ENCODE measurements at regions not wholly inside any gene's neighbourhood (a gene's known extent, or its start where the extent isn't known, plus 50 kb on each side); places are given as distances from the start of the nearest gene placed in this dataset.

GRCh38 chr3:182400838-182401237 is 392.5 kb upstream of the ATP11B start:
- H2BK12ac ChIP-seq (ENCODE audit: low read length), result no peak overlapping the region
- no peaks in the 10 kb centered on the region for H3K79me1 ChIP-seq (ENCODE audit: low read length)
- no peak overlapping the region for H3K14ac ChIP-seq (ENCODE audit: low read length)
- no peak for DNase-seq
- no peak overlapping the region for H2BK120ac ChIP-seq (ENCODE audit: insufficient read depth, low read length, poor library complexity)
- H3K27ac ChIP-seq (ENCODE audit: low read depth, low read length), result no peak overlapping the region
- H3K18ac ChIP-seq (ENCODE audit: low read length), result no peak overlapping the region
- H3K9me3 ChIP-seq (ENCODE audit: insufficient read depth, low read depth, low read length), result no peaks in the 10 kb centered on the region
- no peaks in the 10 kb centered on the region for H3K79me2 ChIP-seq (ENCODE audit: control insufficient read depth, insufficient read depth, low read length, poor library complexity)
- H4K91ac ChIP-seq (ENCODE audit: low read depth, low read length), result no peak overlapping the region
- no peaks in the 10 kb centered on the region for H3K27me3 ChIP-seq (ENCODE audit: insufficient read depth, low read length)
- H3K36me3 ChIP-seq (ENCODE audit: control insufficient read depth in 1 of 2, insufficient read depth in 2 of 2, low read length in 2 of 2), result no peaks in the 10 kb centered on the region
- H3K9ac ChIP-seq (ENCODE audit: low read length), result no peak overlapping the region
- no peak overlapping the region for H3K23ac ChIP-seq (ENCODE audit: low read length)
- H3K4ac ChIP-seq (ENCODE audit: low read depth, low read length), result no peak overlapping the region
- no peak overlapping the region for H2AFZ ChIP-seq (ENCODE audit: insufficient read depth, low read length, poor library complexity)
- H2BK5ac ChIP-seq (ENCODE audit: low read depth, low read length, poor library complexity), result no peak overlapping the region
- H2AK5ac ChIP-seq (ENCODE audit: low read length), result no peak overlapping the region
- WGBS (ENCODE audit: extremely low coverage, insufficient coverage, insufficient read length), result no CpG with 5 or more reads among the region's 2 CpGs
- H4K8ac ChIP-seq (ENCODE audit: low read depth, low read length), result no peak overlapping the region
- H3K4me1 ChIP-seq (ENCODE audit: control insufficient read depth in 1 of 2, insufficient read depth in 2 of 2, low read length in 2 of 2), result no peaks in the 10 kb centered on the region
- H3K4me3 ChIP-seq (ENCODE audit: low read depth, low read length), result no peak overlapping the region
- no peak overlapping the region for H3K4me2 ChIP-seq (ENCODE audit: low read length)
- no peak overlapping the region for H4K12ac ChIP-seq (ENCODE audit: low read depth, low read length)

GRCh38 chr3:182404031-182404430 is 389.3 kb upstream of the ATP11B start:
- H2AK5ac ChIP-seq (ENCODE audit: low read length), result no peak overlapping the region
- WGBS (ENCODE audit: extremely low coverage, insufficient coverage, insufficient read length), result no CpG with 5 or more reads among the region's 2 CpGs
- H4K91ac ChIP-seq (ENCODE audit: low read depth, low read length), result no peak overlapping the region

GRCh38 chr3:182405759-182406158 is 387.5 kb upstream of the ATP11B start:
- H3K23ac ChIP-seq (ENCODE audit: low read length), result no peak overlapping the region
- H2BK12ac ChIP-seq (ENCODE audit: low read length), result no peak overlapping the region
- WGBS (ENCODE audit: extremely low coverage, insufficient coverage, insufficient read length), result no CpG with 5 or more reads among the region's 2 CpGs
- H4K91ac ChIP-seq (ENCODE audit: low read depth, low read length), result no peak overlapping the region
- no peaks in the 10 kb centered on the region for H3K79me1 ChIP-seq (ENCODE audit: low read length)
- H4K8ac ChIP-seq (ENCODE audit: low read depth, low read length), result no peak overlapping the region
- H3K14ac ChIP-seq (ENCODE audit: low read length), result no peak overlapping the region
- H4K12ac ChIP-seq (ENCODE audit: low read depth, low read length), result no peak overlapping the region
- H3K18ac ChIP-seq (ENCODE audit: low read length), result no peak overlapping the region
- no peaks in the 10 kb centered on the region for H3K4me1 ChIP-seq (ENCODE audit: control insufficient read depth in 1 of 2, insufficient read depth in 2 of 2, low read length in 2 of 2)
- no peak overlapping the region for H2AK5ac ChIP-seq (ENCODE audit: low read length)
- H3K27me3 ChIP-seq (ENCODE audit: insufficient read depth, low read length), result no peaks in the 10 kb centered on the region
- H2BK5ac ChIP-seq (ENCODE audit: low read depth, low read length, poor library complexity), result no peak overlapping the region
- DNase-seq, result no peak
- no peak overlapping the region for H2AFZ ChIP-seq (ENCODE audit: insufficient read depth, low read length, poor library complexity)
- no peak overlapping the region for H3K4ac ChIP-seq (ENCODE audit: low read depth, low read length)
- no peaks in the 10 kb centered on the region for H3K36me3 ChIP-seq (ENCODE audit: control insufficient read depth in 1 of 2, insufficient read depth in 2 of 2, low read length in 2 of 2)
- H3K9me3 ChIP-seq (ENCODE audit: insufficient read depth, low read depth, low read length), result no peaks in the 10 kb centered on the region
- H3K79me2 ChIP-seq (ENCODE audit: control insufficient read depth, insufficient read depth, low read length, poor library complexity), result no peaks in the 10 kb centered on the region
- no peak overlapping the region for H3K4me2 ChIP-seq (ENCODE audit: low read length)
- no peak overlapping the region for H3K9ac ChIP-seq (ENCODE audit: low read length)
- H2BK120ac ChIP-seq (ENCODE audit: insufficient read depth, low read length, poor library complexity), result no peak overlapping the region
- no peak overlapping the region for H3K4me3 ChIP-seq (ENCODE audit: low read depth, low read length)
- H3K27ac ChIP-seq (ENCODE audit: low read depth, low read length), result no peak overlapping the region

More at GRCh38 chr3:182404031-182404430, 389.3 kb upstream of the ATP11B start:
- no peak overlapping the region for H3K18ac ChIP-seq (ENCODE audit: low read length)
- H3K4ac ChIP-seq (ENCODE audit: low read depth, low read length), result no peak overlapping the region
- no peaks in the 10 kb centered on the region for H3K79me1 ChIP-seq (ENCODE audit: low read length)
- no peak overlapping the region for H2BK5ac ChIP-seq (ENCODE audit: low read depth, low read length, poor library complexity)
- no peaks in the 10 kb centered on the region for H3K4me1 ChIP-seq (ENCODE audit: control insufficient read depth in 1 of 2, insufficient read depth in 2 of 2, low read length in 2 of 2)
- no peaks in the 10 kb centered on the region for H3K27me3 ChIP-seq (ENCODE audit: insufficient read depth, low read length)
- no peak overlapping the region for H3K14ac ChIP-seq (ENCODE audit: low read length)
- no peak overlapping the region for H2BK12ac ChIP-seq (ENCODE audit: low read length)
- H3K36me3 ChIP-seq (ENCODE audit: control insufficient read depth in 1 of 2, insufficient read depth in 2 of 2, low read length in 2 of 2), result no peaks in the 10 kb centered on the region
- H3K79me2 ChIP-seq (ENCODE audit: control insufficient read depth, insufficient read depth, low read length, poor library complexity), result no peaks in the 10 kb centered on the region
- no peak overlapping the region for H3K23ac ChIP-seq (ENCODE audit: low read length)
- H3K9me3 ChIP-seq (ENCODE audit: insufficient read depth, low read depth, low read length), result no peaks in the 10 kb centered on the region
- no peak overlapping the region for H3K27ac ChIP-seq (ENCODE audit: low read depth, low read length)
- no peak overlapping the region for H2AFZ ChIP-seq (ENCODE audit: insufficient read depth, low read length, poor library complexity)
- H2BK120ac ChIP-seq (ENCODE audit: insufficient read depth, low read length, poor library complexity), result no peak overlapping the region
- no peak overlapping the region for H3K4me3 ChIP-seq (ENCODE audit: low read depth, low read length)
- no peak for DNase-seq
- H4K12ac ChIP-seq (ENCODE audit: low read depth, low read length), result no peak overlapping the region
- no peak overlapping the region for H4K8ac ChIP-seq (ENCODE audit: low read depth, low read length)
- H3K9ac ChIP-seq (ENCODE audit: low read length), result no peak overlapping the region
- H3K4me2 ChIP-seq (ENCODE audit: low read length), result no peak overlapping the region

- H4K91ac ChIP-seq (ENCODE audit: low read depth, low read length), result no peak overlapping the region
- no peak overlapping the region for H2AFZ ChIP-seq (ENCODE audit: insufficient read depth, low read length, poor library complexity)
- H3K27ac ChIP-seq (ENCODE audit: low read depth, low read length), result no peak overlapping the region
- no peaks in the 10 kb centered on the region for H3K79me1 ChIP-seq (ENCODE audit: low read length)
- no peak overlapping the region for H2BK5ac ChIP-seq (ENCODE audit: low read depth, low read length, poor library complexity)
- peaks cover under 1% of the 10 kb centered on the region in 2 experiments for H3K4me1 ChIP-seq (ENCODE audit: control insufficient read depth in 1 of 2, insufficient read depth in 2 of 2, low read length in 2 of 2)
- H3K23ac ChIP-seq (ENCODE audit: low read length), result no peak overlapping the region
- H2AK5ac ChIP-seq (ENCODE audit: low read length), result no peak overlapping the region
- H3K4me3 ChIP-seq (ENCODE audit: low read depth, low read length), result no peak overlapping the region
- H2BK120ac ChIP-seq (ENCODE audit: insufficient read depth, low read length, poor library complexity), result no peak overlapping the region
- H3K4me2 ChIP-seq (ENCODE audit: low read length), result no peak overlapping the region
- H3K79me2 ChIP-seq (ENCODE audit: control insufficient read depth, insufficient read depth, low read length, poor library complexity), result no peaks in the 10 kb centered on the region
- H3K4ac ChIP-seq (ENCODE audit: low read depth, low read length), result no peak overlapping the region
- no peak for DNase-seq
- no peak overlapping the region for H4K8ac ChIP-seq (ENCODE audit: low read depth, low read length)
- no peaks in the 10 kb centered on the region for H3K9me3 ChIP-seq (ENCODE audit: insufficient read depth, low read depth, low read length)
- no CpG with 5 or more reads among the region's 4 CpGs for WGBS (ENCODE audit: extremely low coverage, insufficient coverage, insufficient read length)
- H2BK12ac ChIP-seq (ENCODE audit: low read length), result no peak overlapping the region
- no peaks in the 10 kb centered on the region for H3K27me3 ChIP-seq (ENCODE audit: insufficient read depth, low read length)
- no peak overlapping the region for H4K12ac ChIP-seq (ENCODE audit: low read depth, low read length)
- no peak overlapping the region for H3K18ac ChIP-seq (ENCODE audit: low read length)
- no peak overlapping the region for H3K14ac ChIP-seq (ENCODE audit: low read length)
- H3K9ac ChIP-seq (ENCODE audit: low read length), result no peak overlapping the region
- H3K36me3 ChIP-seq (ENCODE audit: control insufficient read depth in 1 of 2, insufficient read depth in 2 of 2, low read length in 2 of 2), result no peaks in the 10 kb centered on the region
Measured at GRCh38 chr3:182406786-182407185, 386.5 kb upstream of the ATP11B start.
